HG03342 (cell line): ENCODE measurements at regions not wholly inside any gene's neighbourhood (a gene's known extent, or its start where the extent isn't known, plus 50 kb on each side); places are given as distances from the start of the nearest gene placed in this dataset.

ENCODE experiments used
- ATAC-seq: cut with Tn5 transposase; IDR thresholded peaks from one replicate; pipeline ENCODE4 v1.9.1; 2021; ENCODE audit warnings: mild to moderate bottlenecking, moderate library complexity; ENCODE audit not compliant: unreplicated experiment

DNA sequence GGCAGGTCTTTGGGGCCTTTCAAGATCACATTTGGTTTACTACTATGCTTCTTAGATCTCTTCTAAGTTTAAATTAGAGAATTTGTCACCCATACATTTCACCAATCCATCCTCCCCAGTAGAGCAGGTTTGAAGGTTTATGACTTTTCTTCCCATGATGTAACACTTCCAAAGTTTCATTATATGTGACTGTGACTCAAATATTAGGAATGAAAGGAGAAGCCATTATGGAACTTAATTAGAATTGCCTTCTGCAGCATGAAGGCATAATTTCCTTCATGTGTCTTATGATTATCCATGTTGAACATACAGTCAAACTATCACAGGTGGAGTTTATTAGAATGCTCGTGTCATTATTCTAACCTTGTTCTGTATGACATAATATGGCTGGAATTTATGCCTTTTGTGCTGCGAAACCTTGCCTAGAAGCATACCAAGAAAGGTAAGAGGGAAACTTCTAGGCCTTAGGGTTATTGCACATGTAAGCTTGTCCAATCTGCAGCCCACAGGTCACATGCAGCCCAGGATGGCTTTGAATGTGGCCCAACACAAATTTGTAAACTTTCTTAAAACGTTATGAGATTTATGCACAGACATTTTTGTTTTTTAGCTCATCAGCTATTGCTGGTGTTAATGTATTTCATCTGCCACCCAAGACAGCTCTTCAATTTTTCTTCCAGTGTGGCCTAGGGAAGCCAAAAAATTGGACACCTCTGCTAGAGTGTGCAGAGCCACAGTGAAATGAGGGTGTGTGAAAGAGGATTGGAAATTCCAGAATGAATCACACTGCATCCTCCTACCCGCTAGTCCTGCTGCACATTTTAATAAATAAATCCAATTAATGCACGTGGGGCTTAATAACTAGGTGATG lies 133.6 kb downstream of the TMEM26 start:
- no peak for ATAC-seq

DNA sequence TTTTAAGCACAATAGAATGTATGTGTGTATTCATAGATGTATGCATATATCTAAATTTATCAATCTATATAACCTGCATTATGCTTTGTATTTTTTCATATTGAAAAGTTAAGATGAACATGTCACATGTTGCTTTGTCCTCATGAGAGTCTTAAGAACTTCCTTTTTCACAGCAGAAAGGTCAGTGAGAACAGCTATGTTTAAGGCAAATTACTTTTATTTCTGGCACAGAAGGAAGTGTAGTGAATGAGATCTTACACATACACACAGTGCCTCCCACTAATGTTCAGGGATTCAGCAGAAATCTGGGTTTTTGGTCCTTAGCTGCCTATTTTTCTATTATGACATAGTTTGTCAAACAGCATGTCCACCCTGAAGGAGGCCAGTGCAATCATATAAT lies 134.8 kb downstream of the TMEM26 start:
- ATAC-seq, result no peak

DNA sequence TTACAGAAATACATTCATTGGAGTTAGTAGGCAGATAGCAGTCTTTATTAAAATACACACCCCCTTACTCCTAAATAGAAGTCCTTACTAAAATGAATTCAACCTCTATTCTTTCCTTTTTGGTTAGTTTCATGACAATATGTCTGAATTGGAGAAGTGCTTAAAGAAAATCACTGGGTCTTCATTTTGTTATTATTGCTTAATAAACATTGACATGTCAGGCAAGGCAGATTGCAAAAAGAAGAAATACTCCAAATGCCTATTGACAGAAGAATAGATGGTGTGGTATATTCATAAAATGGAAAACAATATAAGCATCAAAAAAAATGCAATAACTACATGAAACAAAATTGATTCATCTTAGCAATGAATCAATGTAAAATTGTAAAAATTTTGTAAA lies 135.5 kb downstream of the TMEM26 start:
- no peak for ATAC-seq

DNA sequence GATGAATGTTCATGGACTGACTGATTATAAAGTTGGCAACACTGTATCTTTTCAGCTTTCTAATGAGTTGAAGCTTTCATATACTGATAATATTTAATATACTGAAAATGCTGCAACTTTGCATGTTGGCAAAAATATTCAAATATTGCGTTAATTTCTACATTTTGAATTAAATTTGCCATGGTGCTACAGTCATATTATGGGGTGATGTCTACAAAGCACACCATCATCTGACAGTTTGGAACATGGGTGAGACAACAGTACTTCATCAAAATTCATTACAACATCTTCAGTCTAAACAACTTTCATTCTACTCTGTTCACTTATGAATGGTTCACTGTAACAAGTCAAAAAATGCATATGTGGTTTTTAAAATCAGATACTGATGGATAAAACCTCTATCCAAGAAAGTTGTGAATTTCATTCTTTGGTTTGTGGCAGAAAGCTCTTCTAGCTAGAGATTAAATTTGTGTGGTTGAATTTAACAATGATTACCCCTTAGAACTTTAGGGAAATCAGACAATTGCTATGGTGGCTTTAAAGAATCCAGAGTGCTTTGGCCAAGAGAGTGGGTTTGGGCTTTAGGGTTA lies 136.4 kb downstream of the TMEM26 start:
- ATAC-seq, result no peak

DNA sequence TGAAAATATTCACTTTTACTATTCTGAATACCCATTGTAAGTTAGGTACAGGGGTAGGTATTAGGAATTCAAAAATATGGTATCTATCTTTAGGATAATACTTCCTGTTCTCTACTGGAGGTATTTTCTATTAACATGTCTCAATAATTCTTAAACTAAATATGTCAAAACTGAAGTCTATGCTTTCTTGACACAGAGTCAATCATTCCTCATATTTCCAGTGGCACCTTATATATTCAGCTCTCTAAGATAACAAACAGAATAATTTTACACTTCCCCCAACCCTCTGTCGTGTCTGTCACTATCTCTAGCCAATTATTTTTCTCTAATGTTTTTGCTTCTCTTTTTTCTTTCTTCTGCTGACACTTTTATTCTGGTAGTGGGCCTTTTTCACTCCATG lies 138.9 kb downstream of the TMEM26 start:
- no peak for ATAC-seq

DNA sequence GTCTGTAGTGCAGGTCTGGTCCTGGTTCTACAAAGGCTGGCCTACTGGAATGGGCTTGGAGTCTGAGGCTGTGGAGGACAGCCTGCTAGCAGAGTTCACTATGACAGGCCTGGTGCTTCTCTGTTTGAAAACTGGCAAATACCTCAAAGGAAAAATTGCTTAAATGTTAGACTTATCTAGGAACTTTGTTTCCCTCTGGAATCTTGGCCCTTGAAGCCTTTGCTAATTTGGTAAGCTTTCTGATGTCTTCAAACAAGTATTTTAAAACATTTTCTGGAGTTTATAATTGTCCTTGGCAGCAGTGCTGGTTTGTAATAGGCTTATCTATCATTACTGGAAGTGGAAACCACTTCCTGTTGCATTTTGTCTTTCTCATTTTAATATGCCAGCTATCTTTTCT lies 139.7 kb downstream of the TMEM26 start:
- no peak for ATAC-seq

DNA sequence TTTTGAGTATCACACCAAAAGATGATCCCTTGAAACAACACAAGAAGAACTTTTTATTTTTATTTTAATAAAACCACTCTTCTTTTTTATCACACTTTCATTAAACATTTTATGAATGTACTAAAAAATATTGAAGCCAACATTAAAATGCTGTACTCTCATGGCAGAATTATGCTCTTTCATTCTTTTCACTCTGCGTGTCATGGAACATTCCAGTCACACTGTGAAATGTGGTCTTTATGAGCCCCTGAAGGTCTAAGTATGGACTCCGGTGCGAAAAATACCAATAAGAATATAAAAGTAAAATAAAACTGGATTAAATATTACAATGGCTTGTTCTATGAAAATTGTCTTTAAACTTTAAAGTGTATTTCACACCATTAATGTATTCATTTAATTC lies 148.4 kb downstream of the TMEM26 start:
- no peak for ATAC-seq

DNA sequence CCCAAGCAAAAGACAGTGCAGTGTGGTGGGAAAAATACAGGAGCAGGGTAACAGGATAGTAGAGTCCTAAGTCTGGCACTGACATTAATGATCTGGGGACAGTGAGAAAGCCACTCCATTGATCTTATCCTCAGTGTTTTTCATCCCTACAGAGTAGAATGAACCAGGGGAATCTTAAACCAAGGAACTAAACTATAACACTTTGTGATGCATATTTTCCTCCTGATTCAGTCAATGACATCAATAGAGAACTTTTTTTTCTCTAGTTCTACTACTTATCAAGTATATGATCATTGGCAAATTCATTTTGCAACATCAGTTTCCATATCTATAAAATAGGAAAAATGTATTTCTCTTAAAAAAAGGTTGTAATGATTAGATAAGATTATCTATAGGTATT lies 151.1 kb downstream of the TMEM26 start:
- no peak for ATAC-seq

DNA sequence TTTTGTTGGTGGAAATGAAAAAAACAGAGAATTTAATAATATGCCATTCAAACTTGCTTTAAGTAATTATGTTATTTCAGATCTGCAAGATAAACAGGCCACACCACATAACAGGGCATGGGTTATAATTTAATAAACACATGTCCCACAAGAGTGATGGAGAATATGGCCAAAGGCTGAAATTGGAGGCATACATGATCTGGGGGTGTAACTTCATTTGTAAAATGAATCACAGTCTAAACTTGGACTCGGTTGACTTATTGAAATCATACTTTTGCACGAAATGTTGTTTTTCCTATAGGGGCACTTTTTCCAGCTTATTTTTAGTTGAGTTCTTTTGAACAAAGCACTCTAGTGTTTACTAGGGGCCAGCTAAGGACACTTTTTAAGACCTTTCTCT lies 151.6 kb downstream of the TMEM26 start:
- no peak for ATAC-seq

DNA sequence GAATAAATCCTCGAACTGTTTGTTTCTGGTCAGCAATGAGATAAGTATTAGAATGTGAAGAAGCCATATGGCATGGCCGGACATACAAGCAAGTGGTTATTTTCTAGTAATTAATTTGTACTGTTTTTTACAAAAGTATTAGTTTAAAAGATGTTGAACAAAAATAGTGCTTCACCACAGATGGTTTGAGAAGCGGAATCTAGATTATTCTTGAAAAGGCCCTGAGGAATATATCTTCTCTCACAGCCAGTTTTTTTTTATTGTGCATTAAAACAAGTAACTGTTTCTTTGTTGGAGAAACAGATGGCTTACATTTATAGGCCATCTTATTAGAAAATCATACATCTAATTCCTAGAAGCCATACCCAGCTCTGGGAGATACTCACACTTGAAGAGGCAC lies 153.3 kb downstream of the TMEM26 start:
- ATAC-seq, result no peak

DNA sequence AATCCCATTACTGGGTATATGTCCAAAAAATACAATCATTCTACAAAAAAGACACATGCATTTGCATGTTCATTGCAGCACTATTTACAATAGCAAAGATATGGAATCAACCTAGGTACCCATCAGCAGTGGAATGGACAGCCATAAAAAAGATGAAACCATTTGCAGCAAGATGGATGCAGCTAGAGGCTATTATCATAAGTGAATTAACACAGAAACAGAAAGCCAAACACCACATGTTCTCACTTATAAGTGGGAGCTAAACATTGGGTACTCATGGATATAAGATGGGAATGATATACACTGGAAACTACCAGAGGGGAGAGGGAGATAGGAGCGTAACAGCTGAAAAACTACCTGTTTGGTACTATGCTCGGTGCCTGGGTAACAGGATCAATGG lies 154.0 kb downstream of the TMEM26 start:
- no peak for ATAC-seq

DNA sequence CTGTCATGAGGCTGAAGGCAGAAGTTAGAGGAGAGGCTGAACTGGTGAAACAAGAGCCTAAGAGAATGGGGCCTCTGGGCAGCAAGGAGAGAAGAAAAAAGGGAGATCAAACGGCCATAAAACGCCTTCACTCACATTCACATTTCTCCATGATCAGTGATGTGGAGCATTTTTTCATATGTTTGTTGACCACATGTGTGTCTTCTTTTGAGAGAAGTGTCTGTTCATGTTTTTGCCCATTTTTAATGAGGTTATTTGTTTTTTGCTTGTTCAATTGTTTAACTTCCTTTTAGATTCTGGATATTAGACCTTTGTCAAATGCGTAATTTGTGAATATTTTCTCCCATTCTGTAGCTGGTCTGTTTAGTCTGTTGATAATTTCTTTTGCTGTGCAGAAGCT lies 155.0 kb downstream of the TMEM26 start:
- ATAC-seq, result no peak

DNA sequence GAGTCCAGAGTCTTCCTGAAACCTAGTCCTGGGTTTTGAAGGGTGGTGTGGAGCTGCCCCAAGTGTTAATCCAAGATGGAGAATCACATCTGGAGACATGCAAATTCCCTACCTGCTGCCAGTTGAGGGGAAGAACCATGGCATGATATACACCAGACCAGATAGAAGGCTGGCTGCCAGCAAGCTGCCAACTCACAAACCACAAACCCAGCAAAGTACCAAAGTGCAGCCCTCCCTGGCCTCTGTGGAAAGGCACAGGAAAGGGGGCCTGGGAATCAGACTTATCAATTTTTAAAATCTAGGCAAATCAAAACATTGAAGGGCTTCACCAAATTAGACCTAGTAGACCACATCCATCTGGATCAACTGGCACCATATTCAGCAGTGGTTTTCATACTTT lies 157.0 kb downstream of the TMEM26 start:
- ATAC-seq, result no peak

DNA sequence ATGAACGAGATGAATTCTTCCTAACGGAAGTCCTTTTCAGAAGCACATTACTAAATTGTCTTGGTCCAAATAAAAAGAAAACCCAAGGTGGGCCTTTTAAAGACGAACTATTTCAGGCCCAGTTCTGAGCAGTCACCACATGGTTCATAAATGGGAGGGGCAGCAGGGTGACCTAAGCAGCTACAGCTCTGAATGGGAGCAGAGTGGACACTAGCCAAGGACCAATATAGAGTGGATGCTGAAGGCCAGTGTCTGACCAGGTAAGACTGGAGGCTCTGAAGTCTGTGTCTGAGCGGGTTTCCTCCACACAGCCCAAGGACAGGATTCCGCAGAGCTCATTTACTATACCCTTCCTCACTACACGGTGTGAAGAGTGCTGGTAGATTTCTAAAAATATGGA lies 159.1 kb downstream of the TMEM26 start:
- no peak for ATAC-seq

DNA sequence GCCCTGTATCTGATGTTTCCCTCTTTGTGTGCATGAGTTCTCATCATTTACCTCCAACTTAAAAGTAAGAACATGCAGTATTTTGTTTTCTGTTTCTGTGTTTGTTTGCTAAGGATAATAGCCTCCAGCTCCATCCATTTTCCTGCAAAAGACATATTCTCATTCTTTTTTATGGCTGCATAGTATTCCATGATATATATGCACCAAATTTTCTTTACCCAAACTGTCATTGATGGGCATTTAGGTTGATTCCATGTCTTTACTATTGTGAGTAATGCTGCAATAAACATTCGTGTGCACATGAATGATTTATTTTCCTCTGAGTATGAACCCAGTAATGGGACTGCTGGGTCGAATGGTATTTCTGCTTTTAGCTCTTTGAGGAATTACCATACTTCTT lies 163.4 kb downstream of the TMEM26 start:
- no peak for ATAC-seq

DNA sequence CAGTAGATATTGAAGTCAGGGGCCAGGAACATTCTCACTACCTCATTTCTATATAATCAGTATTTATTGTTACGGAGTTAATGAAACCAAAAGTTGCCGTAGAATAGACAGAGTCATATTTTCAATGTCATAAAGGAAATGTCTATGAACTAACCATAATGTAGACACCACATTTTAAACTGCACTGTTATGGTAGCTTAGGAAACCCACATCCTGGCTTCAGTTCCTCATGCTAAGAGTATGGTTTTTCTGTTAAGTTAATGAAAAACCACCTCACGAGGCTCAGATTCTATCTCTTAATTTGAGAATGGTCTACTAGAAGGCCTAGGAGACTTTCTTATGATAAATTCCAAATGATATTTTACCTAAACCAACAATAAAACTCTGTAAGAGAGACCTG lies 166.5 kb downstream of the TMEM26 start:
- ATAC-seq, result peak; percentile 100

DNA sequence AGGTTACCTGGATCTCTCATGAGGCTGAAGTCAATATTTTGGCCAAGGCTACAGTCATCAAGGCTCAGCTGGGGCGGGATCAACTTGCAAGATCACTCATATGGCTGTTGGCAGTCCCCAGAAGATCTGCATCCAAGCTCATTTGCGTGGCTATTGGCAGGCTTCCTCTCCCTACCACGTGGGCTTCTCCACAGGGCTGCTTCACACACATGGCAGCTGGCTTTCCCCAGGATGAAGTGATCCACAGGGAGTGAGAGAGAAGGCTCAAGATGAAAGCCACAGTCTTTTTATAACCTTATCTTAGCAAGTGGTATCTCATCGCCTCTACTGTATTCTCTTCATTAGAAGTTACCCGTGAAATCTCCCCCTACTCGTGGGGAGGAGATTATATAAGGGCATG lies 167.4 kb downstream of the TMEM26 start:
- no peak for ATAC-seq

DNA sequence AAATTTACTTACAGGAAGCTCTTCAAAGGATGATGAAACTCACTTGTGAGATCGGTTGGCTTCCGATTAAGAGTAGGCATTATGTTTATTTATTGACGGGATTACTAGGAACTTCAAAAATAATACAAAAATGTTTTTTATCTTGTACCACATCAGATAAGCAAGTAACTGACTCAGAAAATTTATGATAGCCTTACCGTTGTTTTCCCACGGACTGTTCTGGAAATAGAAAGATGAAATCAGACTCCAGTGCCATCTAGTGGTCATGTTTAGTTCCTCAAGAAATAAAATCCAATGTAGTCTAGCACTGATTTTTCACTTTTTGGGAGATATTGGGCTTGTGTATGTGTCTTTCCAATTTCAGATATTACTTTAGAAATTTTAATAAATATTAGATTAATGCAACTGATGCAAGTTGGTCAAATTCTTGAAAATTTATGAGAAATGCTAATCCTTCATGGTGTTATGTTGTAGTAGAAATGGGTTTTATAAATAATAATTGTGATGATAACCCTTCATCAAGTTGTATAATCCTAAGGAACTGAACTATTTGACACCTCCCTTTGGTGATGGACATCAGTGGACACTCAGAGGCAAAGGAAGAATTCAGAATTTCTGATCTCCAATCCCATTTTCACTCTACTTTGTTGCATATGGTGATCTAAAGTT lies 168.8 kb downstream of the TMEM26 start:
- ATAC-seq, result no peak

DNA sequence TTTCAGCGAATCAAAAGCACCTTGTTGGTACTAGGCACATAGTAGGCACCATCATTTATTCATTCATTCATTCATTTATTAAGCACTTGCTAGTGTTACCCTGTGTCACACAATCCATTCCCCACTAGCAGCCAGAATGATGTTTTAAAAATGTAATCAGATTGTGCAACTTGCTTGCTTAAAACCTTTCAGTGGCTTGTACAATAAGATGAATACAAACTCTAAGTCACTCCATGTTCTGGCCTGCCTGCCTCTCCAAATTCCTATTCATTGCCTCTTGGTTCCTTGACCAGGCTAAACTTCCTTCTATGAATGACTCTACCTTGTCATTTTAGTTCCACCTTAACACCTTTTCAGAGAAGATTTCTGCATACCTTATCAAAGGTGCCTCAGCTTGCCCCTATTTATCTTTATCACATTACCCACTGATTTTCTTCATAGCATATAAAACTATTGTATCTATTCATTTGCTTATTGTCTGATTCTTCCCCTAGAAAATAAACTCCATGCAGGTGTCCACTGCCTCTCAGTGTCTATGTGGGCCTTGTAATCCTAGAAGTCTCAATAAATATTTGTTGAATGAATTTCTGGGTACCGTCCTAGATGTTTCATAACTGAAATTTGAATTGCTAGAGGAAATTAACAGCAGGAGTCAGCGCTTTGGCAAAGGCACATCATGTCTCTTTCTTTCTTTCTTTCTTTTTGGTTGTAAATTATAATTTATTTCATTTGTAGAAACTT lies 169.5 kb downstream of the TMEM26 start:
- no peak for ATAC-seq

DNA sequence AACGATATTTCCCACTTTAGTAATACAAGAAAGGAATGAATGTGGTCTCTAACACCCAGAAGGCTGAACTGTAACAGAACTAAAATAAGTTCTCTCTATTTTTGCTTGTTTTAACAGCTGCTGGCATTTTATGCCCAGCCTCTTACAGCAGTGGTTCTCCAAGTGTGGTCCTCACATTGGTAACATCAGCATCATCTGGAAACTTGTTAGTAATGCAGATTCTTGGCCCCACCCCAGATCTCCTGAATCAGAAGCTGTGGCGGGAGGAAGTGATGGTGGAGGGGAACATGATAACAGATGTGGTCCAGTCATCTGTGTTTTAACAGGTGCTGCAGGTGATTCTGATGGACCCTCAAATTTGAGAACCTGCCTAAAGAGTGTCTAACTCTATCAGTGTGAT lies 170.1 kb downstream of the TMEM26 start:
- ATAC-seq, result no peak

DNA sequence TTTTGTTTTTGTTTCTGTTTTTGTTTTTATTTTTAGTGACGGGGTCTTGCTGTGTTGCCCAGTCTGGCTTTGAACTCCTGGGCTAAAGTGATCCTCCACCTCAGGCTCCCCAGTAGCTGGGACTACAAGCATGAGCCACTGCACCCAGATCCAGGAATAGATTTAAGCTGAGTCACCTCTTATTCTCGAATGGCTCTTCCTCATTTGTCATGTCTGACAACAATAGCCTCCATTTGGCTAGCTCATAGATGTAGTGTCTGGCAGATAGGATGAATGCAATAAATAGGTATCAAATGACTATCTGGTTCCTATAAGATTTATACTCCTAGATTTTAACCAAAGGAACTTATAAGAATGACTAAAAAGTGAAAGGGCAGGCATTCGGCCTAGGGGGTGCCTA lies 172.9 kb downstream of the TMEM26 start:
- no peak for ATAC-seq

DNA sequence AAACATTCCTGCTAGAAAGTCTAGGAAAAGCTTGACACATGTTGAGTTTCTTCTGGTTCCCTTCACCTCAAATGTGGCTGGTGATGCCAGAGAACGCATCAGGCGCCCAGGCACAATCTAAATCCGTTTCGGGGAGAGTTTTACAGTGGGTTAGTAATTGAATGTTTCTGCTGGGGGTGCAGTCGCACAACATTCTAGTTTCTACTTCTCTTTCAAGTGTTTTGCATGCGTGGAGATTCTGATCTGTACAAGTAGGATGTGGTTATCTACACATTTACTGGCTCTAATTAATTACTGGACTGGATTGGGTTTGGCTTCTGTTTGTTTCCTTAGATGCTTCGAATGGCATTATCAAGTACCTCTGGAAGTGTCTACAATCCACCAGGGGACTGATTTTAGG lies 173.8 kb downstream of the TMEM26 start:
- no peak for ATAC-seq
